Thyroid gland (tissue), 4 donors: ENCODE measurements at regions not wholly inside any gene's neighbourhood (a gene's known extent, or its start where the extent isn't known, plus 50 kb on each side); places are given as distances from the start of the nearest gene placed in this dataset.

Source experiments
- POLR2A ChIP-seq, 2 donors: fragments of 450-650 bp; IDR thresholded peaks; one replicate each; pipeline ENCODE4 v1.6.1; 2017; ENCODE audit warnings: antibody characterized with exemption in 2 of 2, mild to moderate bottlenecking in 2 of 2, moderate library complexity in 1 of 2
- TF ChIP-seq, protein P1 (sequence below), 6 experiments: fragments of 200-600 bp in 3 of 6; fragments of 450-650 bp in 3 of 6; sonication (generic) in 3 of 6; IDR thresholded peaks; one replicate each; pipeline ENCODE4 v1.5.1; 2016 to 2019; ENCODE audit warnings: antibody characterized with exemption in 6 of 6, mild to moderate bottlenecking in 2 of 6, inconsistent platforms in 1 of 6, moderate library complexity in 1 of 6

DNA sequence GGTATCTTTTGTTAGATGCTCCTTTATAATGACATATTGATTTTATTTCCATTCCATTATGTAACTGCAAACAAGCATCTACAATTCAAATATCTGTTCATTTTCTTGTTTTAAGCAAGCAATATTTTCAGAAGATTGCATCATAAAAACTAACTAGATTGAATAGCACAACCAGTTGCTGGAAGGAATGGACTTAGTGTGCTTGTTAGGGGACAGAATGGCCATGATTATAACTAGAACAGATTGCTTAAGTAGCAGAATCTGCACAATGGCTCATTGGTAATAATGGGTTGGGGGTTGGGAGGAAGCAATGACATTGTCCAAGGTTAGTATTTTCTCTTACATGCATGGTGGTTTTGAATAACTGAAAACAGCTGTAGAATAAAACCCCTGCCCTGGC lies 939.5 kb downstream of the SLC16A7 start:
- TF ChIP-seq POLR2A (IDR thresholded peaks at IDR 0.05): no peak
- TF ChIP-seq, protein P1, sequence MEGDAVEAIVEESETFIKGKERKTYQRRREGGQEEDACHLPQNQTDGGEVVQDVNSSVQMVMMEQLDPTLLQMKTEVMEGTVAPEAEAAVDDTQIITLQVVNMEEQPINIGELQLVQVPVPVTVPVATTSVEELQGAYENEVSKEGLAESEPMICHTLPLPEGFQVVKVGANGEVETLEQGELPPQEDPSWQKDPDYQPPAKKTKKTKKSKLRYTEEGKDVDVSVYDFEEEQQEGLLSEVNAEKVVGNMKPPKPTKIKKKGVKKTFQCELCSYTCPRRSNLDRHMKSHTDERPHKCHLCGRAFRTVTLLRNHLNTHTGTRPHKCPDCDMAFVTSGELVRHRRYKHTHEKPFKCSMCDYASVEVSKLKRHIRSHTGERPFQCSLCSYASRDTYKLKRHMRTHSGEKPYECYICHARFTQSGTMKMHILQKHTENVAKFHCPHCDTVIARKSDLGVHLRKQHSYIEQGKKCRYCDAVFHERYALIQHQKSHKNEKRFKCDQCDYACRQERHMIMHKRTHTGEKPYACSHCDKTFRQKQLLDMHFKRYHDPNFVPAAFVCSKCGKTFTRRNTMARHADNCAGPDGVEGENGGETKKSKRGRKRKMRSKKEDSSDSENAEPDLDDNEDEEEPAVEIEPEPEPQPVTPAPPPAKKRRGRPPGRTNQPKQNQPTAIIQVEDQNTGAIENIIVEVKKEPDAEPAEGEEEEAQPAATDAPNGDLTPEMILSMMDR (IDR thresholded peaks at IDR 0.05): no peak
